ENCODE measurements at regions not wholly inside any gene's neighbourhood (a gene's known extent, or its start where the extent isn't known, plus 50 kb on each side); places are given as distances from the start of the nearest gene placed in this dataset.

DNA sequence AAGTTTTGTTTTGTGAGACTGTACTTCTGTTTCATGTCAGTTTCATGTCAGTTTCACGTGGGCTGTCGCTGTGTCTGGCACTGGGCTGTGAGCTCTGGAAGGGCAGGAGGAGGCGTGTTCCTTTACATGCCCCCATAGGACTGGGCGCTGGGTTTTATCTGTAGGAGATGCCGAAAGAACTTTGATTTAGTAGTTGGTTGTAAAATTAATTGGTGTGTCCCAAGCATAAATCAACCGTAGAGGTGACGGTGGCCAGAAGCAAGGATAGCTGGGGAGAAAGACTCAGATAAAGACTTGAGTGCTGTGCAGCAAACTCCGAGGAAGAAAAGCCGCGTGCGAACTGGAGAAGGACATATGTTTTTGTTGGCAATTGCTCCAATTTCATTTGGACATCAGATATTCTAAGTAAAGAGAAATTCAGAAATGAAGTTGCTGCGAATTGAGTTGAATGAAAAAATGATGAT lies 182.5 kb downstream of the VRK1 start:
- no peak for TF ChIP-seq EP300 (IDR thresholded peaks at IDR 0.05)
- TF ChIP-seq, protein P1, sequence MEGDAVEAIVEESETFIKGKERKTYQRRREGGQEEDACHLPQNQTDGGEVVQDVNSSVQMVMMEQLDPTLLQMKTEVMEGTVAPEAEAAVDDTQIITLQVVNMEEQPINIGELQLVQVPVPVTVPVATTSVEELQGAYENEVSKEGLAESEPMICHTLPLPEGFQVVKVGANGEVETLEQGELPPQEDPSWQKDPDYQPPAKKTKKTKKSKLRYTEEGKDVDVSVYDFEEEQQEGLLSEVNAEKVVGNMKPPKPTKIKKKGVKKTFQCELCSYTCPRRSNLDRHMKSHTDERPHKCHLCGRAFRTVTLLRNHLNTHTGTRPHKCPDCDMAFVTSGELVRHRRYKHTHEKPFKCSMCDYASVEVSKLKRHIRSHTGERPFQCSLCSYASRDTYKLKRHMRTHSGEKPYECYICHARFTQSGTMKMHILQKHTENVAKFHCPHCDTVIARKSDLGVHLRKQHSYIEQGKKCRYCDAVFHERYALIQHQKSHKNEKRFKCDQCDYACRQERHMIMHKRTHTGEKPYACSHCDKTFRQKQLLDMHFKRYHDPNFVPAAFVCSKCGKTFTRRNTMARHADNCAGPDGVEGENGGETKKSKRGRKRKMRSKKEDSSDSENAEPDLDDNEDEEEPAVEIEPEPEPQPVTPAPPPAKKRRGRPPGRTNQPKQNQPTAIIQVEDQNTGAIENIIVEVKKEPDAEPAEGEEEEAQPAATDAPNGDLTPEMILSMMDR (IDR thresholded peaks at IDR 0.05), result no peak
- no peak for TF ChIP-seq POLR2A (IDR thresholded peaks at IDR 0.05)
- no peak for DNase-seq (ENCODE audit: low spot score in 2 of 2)
- Histone ChIP-seq H3K27me3 (no peaks in the 10 kb centered on the region), H3K9me3 (peaks cover 0 to 30% (median 2%) of the 10 kb centered on the region in 4 donors), H3K4me3 (no peak overlapping the region), H3K27ac (no peak overlapping the region), H3K4me1 (no peaks in the 10 kb centered on the region), H3K36me3 (no peaks in the 10 kb centered on the region)
- 23 to 26% methylated on average over 12 of the region's 12 CpGs for WGBS, 2 donors

DNA sequence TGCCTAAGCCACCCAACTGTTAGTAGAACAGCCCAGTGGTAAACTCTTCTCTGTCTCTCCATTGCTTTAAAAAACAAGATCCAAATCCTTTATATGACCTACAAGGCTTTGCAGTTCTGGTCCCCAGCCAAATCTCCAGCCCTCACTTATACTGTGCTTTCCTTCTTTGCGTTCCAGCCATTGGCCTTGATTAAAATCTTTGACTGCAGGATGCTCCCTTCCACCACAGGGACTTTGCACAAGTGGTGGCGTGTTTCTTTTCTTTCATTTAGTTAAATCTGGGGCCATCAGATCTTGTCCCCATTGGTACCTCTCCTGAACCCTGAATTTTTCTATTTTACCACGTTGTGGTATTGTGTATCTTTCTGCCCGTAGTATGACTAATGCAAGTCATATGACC lies 183.7 kb downstream of the VRK1 start:
- no peak for DNase-seq (ENCODE audit: low spot score in 2 of 2)
- TF ChIP-seq EP300 (IDR thresholded peaks at IDR 0.05) (no peak), POLR2A (IDR thresholded peaks at IDR 0.05) (no peak)
- TF ChIP-seq, protein P1 (IDR thresholded peaks at IDR 0.05), result no peak
- no peaks in the 10 kb centered on the region for H3K4me1 ChIP-seq
- peaks cover 0 to 18% (median 0%) of the 10 kb centered on the region in 4 donors for H3K9me3 ChIP-seq
- H3K27ac ChIP-seq, result no peak overlapping the region
- WGBS, 2 donors, result 89% methylated on average over 4 of the region's 4 CpGs
- no peak overlapping the region for H3K4me3 ChIP-seq
- no peaks in the 10 kb centered on the region for H3K27me3 ChIP-seq
- no peaks in the 10 kb centered on the region for H3K36me3 ChIP-seq

DNA sequence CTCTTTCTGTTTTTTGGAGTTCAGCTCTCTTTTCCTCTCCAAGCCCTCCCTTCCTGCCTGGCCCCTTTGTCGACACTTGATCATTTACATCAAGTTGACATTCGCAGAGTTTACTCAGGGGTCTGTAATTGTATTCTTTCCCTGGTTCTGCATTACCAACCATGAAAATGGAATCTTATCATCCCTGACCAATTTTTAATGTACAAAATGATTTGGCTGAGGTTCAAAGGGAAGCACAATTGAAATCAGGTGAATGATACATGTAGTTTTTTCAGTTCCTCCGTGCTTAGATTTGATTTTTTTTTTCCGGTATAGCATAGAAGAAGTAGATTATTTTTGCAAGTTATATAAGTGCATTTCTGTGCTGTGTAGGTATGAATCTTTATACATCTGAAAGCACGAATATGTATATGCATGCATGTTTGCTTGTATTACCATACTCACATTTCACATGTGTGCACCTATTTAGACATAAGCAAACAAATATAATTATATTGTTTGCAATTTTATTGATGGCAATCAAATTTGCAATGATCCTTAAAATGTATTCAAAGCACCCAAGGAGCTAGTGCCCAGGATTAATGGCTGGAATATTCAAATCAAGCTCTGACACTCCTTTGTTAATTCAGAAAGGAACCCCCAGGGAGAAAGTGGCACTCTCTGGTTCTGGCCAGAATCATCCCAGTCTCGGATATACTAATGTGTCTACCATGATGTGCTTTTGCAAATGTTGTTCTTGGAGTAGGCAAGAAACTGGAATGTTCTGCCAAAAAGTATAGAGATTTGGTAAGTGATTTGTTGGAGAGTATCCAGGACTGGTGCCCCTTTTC lies 189.3 kb downstream of the VRK1 start:
- no peak for DNase-seq (ENCODE audit: low spot score in 2 of 2)
- H3K27me3 ChIP-seq, result no peaks in the 10 kb centered on the region
- no peak overlapping the region for H3K4me3 ChIP-seq
- 74 to 80% methylated on average over 6 of the region's 6 CpGs for WGBS, 2 donors
- H3K4me1 ChIP-seq, result no peaks in the 10 kb centered on the region
- TF ChIP-seq EP300 (IDR thresholded peaks at IDR 0.05) (no peak), POLR2A (IDR thresholded peaks at IDR 0.05) (no peak)
- TF ChIP-seq, protein P1 (IDR thresholded peaks at IDR 0.05), result no peak
- no peaks in the 10 kb centered on the region for H3K36me3 ChIP-seq
- H3K9me3 ChIP-seq, result peaks cover 0 to 2% (median 0%) of the 10 kb centered on the region in 4 donors
- no peak overlapping the region for H3K27ac ChIP-seq

DNA sequence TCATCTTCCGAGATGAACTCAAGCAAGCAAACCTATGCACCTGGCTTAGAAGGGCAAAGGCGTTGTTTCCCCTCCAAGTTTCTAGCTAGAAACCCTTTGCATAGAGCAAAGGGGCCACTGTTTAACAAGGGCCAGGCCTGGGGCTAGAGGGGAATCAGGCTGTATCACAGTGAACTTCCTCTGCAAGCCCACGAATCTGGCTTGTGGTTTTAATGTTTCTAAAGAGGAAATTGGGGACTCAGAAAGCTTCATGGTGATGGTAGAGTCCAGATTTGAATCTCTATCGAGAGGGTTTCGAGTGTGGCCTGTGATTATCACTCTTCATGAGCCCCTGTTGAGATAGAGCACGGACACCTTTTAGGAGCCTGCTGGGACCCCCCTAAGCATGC lies 189.9 kb downstream of the VRK1 start:
- Histone ChIP-seq H3K4me3 (no peak overlapping the region), H3K36me3 (no peaks in the 10 kb centered on the region), H3K27ac (no peak overlapping the region), H3K4me1 (no peaks in the 10 kb centered on the region), H3K27me3 (no peaks in the 10 kb centered on the region), H3K9me3 (no peaks in the 10 kb centered on the region)
- DNase-seq (ENCODE audit: low spot score in 2 of 2), result no peak
- TF ChIP-seq POLR2A (IDR thresholded peaks at IDR 0.05), result no peak
- TF ChIP-seq EP300 (IDR thresholded peaks at IDR 0.05), result no peak
- TF ChIP-seq, protein P1 (IDR thresholded peaks at IDR 0.05), result no peak
- 64 to 68% methylated on average over 6 of the region's 6 CpGs for WGBS, 2 donors

DNA sequence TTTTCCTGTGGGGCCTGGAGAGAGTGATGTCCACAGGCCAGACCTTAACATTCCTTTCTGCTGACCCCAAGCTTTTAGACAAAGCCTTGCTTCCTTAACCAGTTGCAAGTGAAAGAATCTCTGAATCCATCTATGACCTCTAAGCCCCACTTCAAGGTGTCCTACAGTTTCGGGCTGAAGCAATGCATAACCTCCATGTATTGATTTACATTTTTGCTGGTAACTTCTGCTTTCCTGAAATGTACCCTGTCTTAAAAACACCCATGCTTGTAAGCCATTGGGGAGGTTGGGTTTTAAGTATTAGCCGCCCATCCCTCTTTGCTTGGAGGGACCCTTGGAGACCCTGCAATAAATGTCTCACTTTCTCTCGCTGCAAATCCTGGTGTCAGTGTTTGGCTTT lies 190.6 kb downstream of the VRK1 start:
- H3K4me3 ChIP-seq, result no peak overlapping the region
- no peak overlapping the region for H3K27ac ChIP-seq
- DNase-seq (ENCODE audit: low spot score in 2 of 2), result no peak
- H3K4me1 ChIP-seq, result no peaks in the 10 kb centered on the region
- no peaks in the 10 kb centered on the region for H3K36me3 ChIP-seq
- H3K27me3 ChIP-seq, result no peaks in the 10 kb centered on the region
- 83 to 86% methylated on average over 3 of the region's 3 CpGs for WGBS, 2 donors
- TF ChIP-seq POLR2A (IDR thresholded peaks at IDR 0.05) (no peak), EP300 (IDR thresholded peaks at IDR 0.05) (no peak)
- TF ChIP-seq, protein P1 (IDR thresholded peaks at IDR 0.05), result no peak
- no peaks in the 10 kb centered on the region for H3K9me3 ChIP-seq
